Activated T-cell treated with anti-CD3 and anti-CD28 coated beads for 48 hours (primary cell): ENCODE measurements at regions not wholly inside any gene's neighbourhood (a gene's known extent, or its start where the extent isn't known, plus 50 kb on each side); places are given as distances from the start of the nearest gene placed in this dataset.

Experiments used
- DNase-seq: peaks from one replicate; pipeline ENCODE4 v3.0.0-alpha.2; 2020; ENCODE audit warnings: low read depth

GRCh38 chr9:78566948-78567675 is 270.2 kb downstream of the PSAT1 start:
- no peak for DNase-seq

- DNase-seq, result no peak
Measured at GRCh38 chr9:78567693-78568092, 270.8 kb downstream of the PSAT1 start.

GRCh38 chr9:78568774-78569173 is 271.8 kb downstream of the PSAT1 start:
- no peak for DNase-seq

- DNase-seq, result no peak
Measured at GRCh38 chr9:78572266-78572665, 275.3 kb downstream of the PSAT1 start.

GRCh38 chr9:78573205-78573604 is 276.3 kb downstream of the PSAT1 start:
- no peak for DNase-seq

GRCh38 chr9:78573669-78574068 is 276.7 kb downstream of the PSAT1 start:
- DNase-seq, result no peak

GRCh38 chr9:78574354-78575045 is 277.6 kb downstream of the PSAT1 start:
- no peak for DNase-seq

GRCh38 chr9:78575081-78575480 is 278.2 kb downstream of the PSAT1 start:
- DNase-seq, result no peak

- DNase-seq, result no peak
Measured at GRCh38 chr9:78575771-78576170, 278.8 kb downstream of the PSAT1 start.

GRCh38 chr9:78577156-78577906 is 280.4 kb downstream of the PSAT1 start:
- DNase-seq, result no peak

GRCh38 chr9:78578072-78578471 is 281.1 kb downstream of the PSAT1 start:
- DNase-seq, result no peak

- no peak for DNase-seq
Measured at GRCh38 chr9:78582821-78583220, 285.9 kb downstream of the PSAT1 start.

- DNase-seq, result no peak
Measured at GRCh38 chr9:78584589-78584988, 287.7 kb downstream of the PSAT1 start.

GRCh38 chr9:78585909-78586308 is 289.0 kb downstream of the PSAT1 start:
- DNase-seq, result no peak

- DNase-seq, result no peak
Measured at GRCh38 chr9:78590068-78590467, 293.1 kb downstream of the PSAT1 start.

GRCh38 chr9:78592811-78593210 is 295.9 kb downstream of the PSAT1 start:
- DNase-seq, result no peak

- no peak for DNase-seq
Measured at GRCh38 chr9:78595200-78595945, 298.4 kb downstream of the PSAT1 start.

GRCh38 chr9:78596346-78596745 is 299.4 kb downstream of the PSAT1 start:
- DNase-seq, result no peak

- DNase-seq, result no peak
Measured at GRCh38 chr9:78598120-78598519, 301.2 kb downstream of the PSAT1 start.

- DNase-seq, result no peak
Measured at GRCh38 chr9:78599926-78600325, 303.0 kb downstream of the PSAT1 start.

GRCh38 chr9:78601957-78602565 is 305.1 kb downstream of the PSAT1 start:
- DNase-seq, result no peak
